H9 (cell line): ENCODE measurements at regions not wholly inside any gene's neighbourhood (a gene's known extent, or its start where the extent isn't known, plus 50 kb on each side); places are given as distances from the start of the nearest gene placed in this dataset.

ENCODE experiments used
- DNase-seq: peaks from one replicate; pipeline ENCODE4 v3.0.0-alpha.2; 2017
- H2AFZ ChIP-seq: one replicate; pipeline ENCODE4 v1.6.1; 2013; ENCODE audit warnings: mild to moderate bottlenecking, low read length, control low read depth, moderate library complexity
- H2AK5ac ChIP-seq: 2 replicates; pipeline ENCODE4 v1.6.1; 2013; ENCODE audit warnings: low read length, control low read depth, mixed read lengths; ENCODE audit not compliant: insufficient read length
- H2BK120ac ChIP-seq: one replicate; pipeline ENCODE4 v1.6.1; 2013; ENCODE audit warnings: low read depth, mild to moderate bottlenecking, low read length, control low read depth, inconsistent platforms; ENCODE audit not compliant: poor library complexity, severe bottlenecking
- H2BK12ac ChIP-seq: 2 replicates; pipeline ENCODE4 v1.6.1; 2013; ENCODE audit warnings: low read length, control low read depth, mixed read lengths, low read depth; ENCODE audit not compliant: insufficient read length
- H2BK15ac ChIP-seq: 2 replicates; pipeline ENCODE4 v1.6.1; 2013; ENCODE audit warnings: low read depth, low read length, control low read depth
- H2BK20ac ChIP-seq: one replicate; pipeline ENCODE4 v1.6.1; 2013; ENCODE audit warnings: low read depth, mild to moderate bottlenecking, low read length, control low read depth, inconsistent platforms; ENCODE audit not compliant: poor library complexity, severe bottlenecking
- H2BK5ac ChIP-seq: 2 replicates; pipeline ENCODE4 v1.6.1; 2013; ENCODE audit warnings: low read length, control low read depth, mixed read lengths; ENCODE audit not compliant: insufficient read length
- H3K14ac ChIP-seq: 2 replicates; pipeline ENCODE4 v1.6.1; 2013; ENCODE audit warnings: low read length, control low read depth; ENCODE audit not compliant: insufficient read depth
- H3K18ac ChIP-seq: 2 replicates; pipeline ENCODE4 v1.6.1; 2013; ENCODE audit warnings: low read depth, mild to moderate bottlenecking, mixed read lengths, low read length, control low read depth; ENCODE audit not compliant: insufficient read length
- H3K23ac ChIP-seq: 2 replicates; pipeline ENCODE4 v1.6.1; 2013; ENCODE audit warnings: low read length, control low read depth, mixed read lengths, low read depth; ENCODE audit not compliant: insufficient read length
- H3K23me2 ChIP-seq: 2 replicates; pipeline ENCODE4 v1.6.1; 2013; ENCODE audit warnings: low read depth, mild to moderate bottlenecking, mixed read lengths, low read length, control low read depth; ENCODE audit not compliant: insufficient read length, poor library complexity, severe bottlenecking
- H3K27ac ChIP-seq: 2 replicates; pipeline ENCODE4 v1.5.1; 2013; ENCODE audit warnings: low read length, control low read depth, mixed read lengths, low read depth; ENCODE audit not compliant: insufficient read length
- H3K27me3 ChIP-seq: 2 replicates; pipeline ENCODE4 v1.6.1; 2013; ENCODE audit warnings: low read length, control low read depth, inconsistent platforms; ENCODE audit not compliant: insufficient read depth
- H3K4ac ChIP-seq: 2 replicates; pipeline ENCODE4 v1.6.1; 2013; ENCODE audit warnings: low read depth, mild to moderate bottlenecking, control low read depth, inconsistent platforms, low read length, moderate library complexity
- H3K4me1 ChIP-seq: 2 replicates; pipeline ENCODE4 v1.6.1; 2013; ENCODE audit warnings: low read length, control low read depth, inconsistent platforms; ENCODE audit not compliant: insufficient read depth
- H3K4me2 ChIP-seq: 2 replicates; pipeline ENCODE4 v1.6.1; 2013; ENCODE audit warnings: low read length, control low read depth, mixed read lengths; ENCODE audit not compliant: insufficient read length, insufficient read depth
- H3K56ac ChIP-seq: 2 replicates; pipeline ENCODE4 v1.6.1; 2013; ENCODE audit warnings: low read depth, mild to moderate bottlenecking, mixed read lengths, low read length, control low read depth; ENCODE audit not compliant: insufficient read length
- H3K79me1 ChIP-seq: 2 replicates; pipeline ENCODE4 v1.6.1; 2013; ENCODE audit warnings: low read depth, mild to moderate bottlenecking, moderate library complexity, low read length, control low read depth, inconsistent platforms; ENCODE audit not compliant: insufficient read depth, poor library complexity, severe bottlenecking
- H3K79me2 ChIP-seq: 2 replicates; pipeline ENCODE4 v1.6.1; 2013; ENCODE audit warnings: low read length, control low read depth, inconsistent platforms; ENCODE audit not compliant: insufficient read depth
- H3K9ac ChIP-seq: 2 replicates; pipeline ENCODE4 v1.6.1; 2013; ENCODE audit warnings: low read length, control low read depth, mixed read lengths; ENCODE audit not compliant: insufficient read length; ENCODE audit errors: extremely low read depth
- H3K9me3 ChIP-seq: one replicate; pipeline ENCODE4 v1.6.1; 2013; ENCODE audit warnings: low read depth, low read length, inconsistent platforms; ENCODE audit not compliant: control insufficient read depth
- H3T11ph ChIP-seq: one replicate; pipeline ENCODE4 v1.6.1; 2013; ENCODE audit warnings: mild to moderate bottlenecking, low read length, control low read depth, inconsistent platforms
- H4K20me1 ChIP-seq: one replicate; pipeline ENCODE4 v1.6.1; 2013; ENCODE audit not compliant: control insufficient read depth, insufficient read length, insufficient read depth
- H4K5ac ChIP-seq: 2 replicates; pipeline ENCODE4 v1.6.1; 2013; ENCODE audit warnings: low read depth, mild to moderate bottlenecking, mixed read lengths, low read length, control low read depth; ENCODE audit not compliant: insufficient read length
- H4K8ac ChIP-seq: replicated peaks from 2 replicates; pipeline ENCODE4 v1.6.1; 2013; ENCODE audit warnings: low read length, control low read depth, mixed read lengths, low read depth; ENCODE audit not compliant: insufficient read length
- H4K91ac ChIP-seq: 2 replicates; pipeline ENCODE4 v1.6.1; 2013; ENCODE audit warnings: low read depth, mild to moderate bottlenecking, moderate library complexity, mixed read lengths, low read length, control low read depth; ENCODE audit not compliant: insufficient read length
- H3K27ac Mint-ChIP-seq, 3 experiments: 2 replicates in 2 of 3; 3 replicates in 1 of 3; pipeline ENCODE4 v1.8.0; 2020 to 2021; ENCODE audit warnings: mixed read lengths in 3 of 3, mild to moderate bottlenecking in 1 of 3, moderate library complexity in 1 of 3
- H3K27me3 Mint-ChIP-seq: 2 replicates; pipeline ENCODE4 v1.8.0; 2021; ENCODE audit warnings: low read depth, mild to moderate bottlenecking, moderate library complexity, mixed read lengths
- H3K36me3 Mint-ChIP-seq, 3 experiments: 2 replicates in 2 of 3; 3 replicates in 1 of 3; pipeline ENCODE4 v1.8.0; 2020 to 2021; ENCODE audit warnings: low read depth in 3 of 3, mixed read lengths in 3 of 3; ENCODE audit not compliant: insufficient read depth in 1 of 3
- H3K4me1 Mint-ChIP-seq, 2 experiments: 2 replicates each; pipeline ENCODE4 v1.8.0; 2020; ENCODE audit warnings: mixed read lengths in 2 of 2
- H3K4me3 Mint-ChIP-seq, 2 experiments: 2 replicates in 1 of 2; 3 replicates in 1 of 2; pipeline ENCODE4 v1.8.0; 2020 to 2021; ENCODE audit warnings: mild to moderate bottlenecking in 2 of 2, mixed read lengths in 2 of 2, moderate library complexity in 1 of 2
- H3K9me3 Mint-ChIP-seq, 2 experiments: 2 replicates in 1 of 2; 3 replicates in 1 of 2; pipeline ENCODE4 v1.8.0; 2020; ENCODE audit warnings: mild to moderate bottlenecking in 2 of 2, mixed read lengths in 2 of 2, moderate library complexity in 1 of 2
- WGBS: extraction: QIAGEN DNeasy Blood & Tissue Kit; methylation state at CpG from one replicate; pipeline ENCODE4 v1.1.7; 2013; ENCODE audit warnings: missing lambda C conversion rate, low lambda C conversion rate, mixed read lengths; ENCODE audit not compliant: insufficient read length; ENCODE audit errors: extremely low coverage; 5-methylcytosine and 5-hydroxymethylcytosine counted together
- TF ChIP-seq, protein P1 (sequence below): fragments of 200-600 bp; sonication (generic); conservative IDR thresholded peaks from 3 replicates; pipeline ENCODE4 v1.8.0; 2021; ENCODE audit warnings: antibody characterized with exemption, mild to moderate bottlenecking

DNA sequence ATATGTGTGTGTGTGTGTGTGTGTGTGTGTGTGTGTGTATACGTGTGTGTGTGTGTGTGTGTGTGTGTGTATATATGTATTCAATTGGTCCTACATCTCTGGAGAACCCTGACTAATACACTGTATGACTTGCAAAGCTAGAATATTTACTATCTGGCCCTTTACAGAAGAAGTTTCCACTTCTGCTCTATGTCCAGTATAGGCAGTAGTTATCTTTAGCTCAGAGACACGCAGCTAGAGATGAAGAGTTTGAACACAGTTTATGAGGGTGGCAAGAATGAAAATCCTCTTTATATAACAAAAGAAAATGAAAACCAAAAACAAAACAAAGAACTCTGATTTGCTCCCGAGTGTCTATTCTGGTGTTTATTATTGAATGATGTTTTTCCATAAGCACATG lies 201.2 kb downstream of the ASB1 start:
- WGBS, result no CpG with 5 or more reads among the region's 3 CpGs
- no peaks in the 10 kb centered on the region for H3K9me3 ChIP-seq
- H3K9me3 Mint-ChIP-seq, result peaks cover 12 to 19% of the 10 kb centered on the region in 2 experiments

More for the DNA sequence above, 201.2 kb downstream of the ASB1 start:
- Histone ChIP-seq H3K79me2 (no peaks in the 10 kb centered on the region), H3K4ac (no peak overlapping the region), H4K8ac (no peak overlapping the region), H4K20me1 (no peaks in the 10 kb centered on the region), H2BK120ac (no peak overlapping the region), H2BK20ac (no peak overlapping the region), H3K23ac (no peak overlapping the region), H3K56ac (no peak overlapping the region), H2AFZ (no peak overlapping the region), H3K18ac (no peak overlapping the region), H4K5ac (no peak overlapping the region), H3K4me1 (no peaks in the 10 kb centered on the region), H3T11ph (no peak overlapping the region), H3K14ac (no peak overlapping the region), H2AK5ac (no peak overlapping the region), H3K4me2 (no peak overlapping the region), H3K27me3 (no peaks in the 10 kb centered on the region), H2BK15ac (no peak overlapping the region), H4K91ac (no peak overlapping the region), H3K27ac (no peak overlapping the region), H3K23me2 (no peaks in the 10 kb centered on the region), H3K79me1 (no peaks in the 10 kb centered on the region), H2BK5ac (no peak overlapping the region), H3K9ac (no peak overlapping the region), H2BK12ac (no peak overlapping the region)
- Mint-ChIP-seq H3K27ac (no peak overlapping the region), H3K36me3 (no peaks in the 10 kb centered on the region; a peak in 1 of 7 replicates), H3K4me1 (no peaks in the 10 kb centered on the region), H3K27me3 (peaks cover 9% of the 10 kb centered on the region), H3K4me3 (no peak overlapping the region)
- TF ChIP-seq, protein P1, sequence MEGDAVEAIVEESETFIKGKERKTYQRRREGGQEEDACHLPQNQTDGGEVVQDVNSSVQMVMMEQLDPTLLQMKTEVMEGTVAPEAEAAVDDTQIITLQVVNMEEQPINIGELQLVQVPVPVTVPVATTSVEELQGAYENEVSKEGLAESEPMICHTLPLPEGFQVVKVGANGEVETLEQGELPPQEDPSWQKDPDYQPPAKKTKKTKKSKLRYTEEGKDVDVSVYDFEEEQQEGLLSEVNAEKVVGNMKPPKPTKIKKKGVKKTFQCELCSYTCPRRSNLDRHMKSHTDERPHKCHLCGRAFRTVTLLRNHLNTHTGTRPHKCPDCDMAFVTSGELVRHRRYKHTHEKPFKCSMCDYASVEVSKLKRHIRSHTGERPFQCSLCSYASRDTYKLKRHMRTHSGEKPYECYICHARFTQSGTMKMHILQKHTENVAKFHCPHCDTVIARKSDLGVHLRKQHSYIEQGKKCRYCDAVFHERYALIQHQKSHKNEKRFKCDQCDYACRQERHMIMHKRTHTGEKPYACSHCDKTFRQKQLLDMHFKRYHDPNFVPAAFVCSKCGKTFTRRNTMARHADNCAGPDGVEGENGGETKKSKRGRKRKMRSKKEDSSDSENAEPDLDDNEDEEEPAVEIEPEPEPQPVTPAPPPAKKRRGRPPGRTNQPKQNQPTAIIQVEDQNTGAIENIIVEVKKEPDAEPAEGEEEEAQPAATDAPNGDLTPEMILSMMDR, result no peak
- no peak for DNase-seq
